ENCODE measurements at regions not wholly inside any gene's neighbourhood (a gene's known extent, or its start where the extent isn't known, plus 50 kb on each side); places are given as distances from the start of the nearest gene placed in this dataset.

GRCh38 chr18:40413160-40413559, 1541.9 kb upstream of the PIK3C3 start:
- TF ChIP-seq CTCF (IDR thresholded peaks at IDR 0.05; ENCODE audit: low read depth, low read length) (peak; percentile 31), POLR2A (IDR thresholded peaks at IDR 0.05; ENCODE audit: extremely low read depth, insufficient read length) (no peak)
